H1 (cell line): ENCODE measurements at regions not wholly inside any gene's neighbourhood (a gene's known extent, or its start where the extent isn't known, plus 50 kb on each side); places are given as distances from the start of the nearest gene placed in this dataset.

Experiments
- CREB1 ChIP-seq: IDR thresholded peaks from 2 replicates; pipeline ENCODE4 v1.6.1; 2012; ENCODE audit warnings: inconsistent platforms
- EZH2 ChIP-seq: fragments of 200-600 bp; sonication (generic); IDR thresholded peaks from 2 replicates; pipeline ENCODE4 v1.7.1; 2012; ENCODE audit warnings: low read depth, mild to moderate bottlenecking, moderate library complexity, low read length, inconsistent platforms; ENCODE audit not compliant: severe bottlenecking
- FOSL1 ChIP-seq: IDR thresholded peaks from 2 replicates; pipeline ENCODE4 v1.6.1; 2011; ENCODE audit warnings: mild to moderate bottlenecking, low read depth, low read length, moderate library complexity; ENCODE audit not compliant: insufficient read depth
- TF ChIP-seq, protein P1 (sequence below), 3 experiments: IDR thresholded peaks; 1 replicate in 2 of 3; 2 replicates in 1 of 3; pipeline versions ENCODE4 v1.5.1 to v1.6.1; 2011; ENCODE audit warnings: low read length in 3 of 3, mild to moderate bottlenecking in 3 of 3, inconsistent platforms in 2 of 3, low read depth in 1 of 3, moderate library complexity in 1 of 3; ENCODE audit not compliant: insufficient read depth in 1 of 3; ENCODE audit errors: control extremely low read depth in 1 of 3

DNA sequence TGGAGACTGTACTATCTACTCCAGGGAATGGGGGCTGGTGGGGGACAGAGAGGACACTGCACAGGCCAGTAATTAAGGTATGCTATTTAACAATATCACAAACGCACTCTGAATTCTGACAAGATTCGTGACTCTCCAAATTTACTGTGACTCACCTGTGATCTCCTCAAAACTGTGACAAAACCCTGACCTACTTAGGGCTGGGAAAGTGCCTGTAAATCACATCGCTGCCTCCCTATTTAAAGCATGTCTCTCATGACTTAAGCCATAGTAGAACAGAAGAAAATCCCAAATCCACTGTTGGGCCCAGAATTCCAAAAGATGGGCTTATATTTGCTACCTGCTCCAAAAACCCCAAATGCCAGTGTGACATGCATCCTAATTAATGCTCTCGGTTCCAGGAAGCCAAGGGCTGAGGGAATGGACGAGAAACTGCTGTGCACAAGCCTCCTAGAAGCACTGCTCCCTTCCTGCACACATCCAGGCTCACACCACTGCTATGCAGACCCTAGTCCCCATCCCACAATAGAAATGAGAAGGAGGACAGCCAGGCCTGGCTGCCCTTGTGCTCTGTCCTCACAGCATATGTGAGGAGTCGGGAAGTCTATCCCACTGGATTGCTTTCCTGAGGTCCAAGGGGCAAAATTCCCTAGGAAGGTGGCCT, 187.7 kb upstream of the CHRNA7 start:
- no peak for TF ChIP-seq EZH2
- TF ChIP-seq, protein P1, sequence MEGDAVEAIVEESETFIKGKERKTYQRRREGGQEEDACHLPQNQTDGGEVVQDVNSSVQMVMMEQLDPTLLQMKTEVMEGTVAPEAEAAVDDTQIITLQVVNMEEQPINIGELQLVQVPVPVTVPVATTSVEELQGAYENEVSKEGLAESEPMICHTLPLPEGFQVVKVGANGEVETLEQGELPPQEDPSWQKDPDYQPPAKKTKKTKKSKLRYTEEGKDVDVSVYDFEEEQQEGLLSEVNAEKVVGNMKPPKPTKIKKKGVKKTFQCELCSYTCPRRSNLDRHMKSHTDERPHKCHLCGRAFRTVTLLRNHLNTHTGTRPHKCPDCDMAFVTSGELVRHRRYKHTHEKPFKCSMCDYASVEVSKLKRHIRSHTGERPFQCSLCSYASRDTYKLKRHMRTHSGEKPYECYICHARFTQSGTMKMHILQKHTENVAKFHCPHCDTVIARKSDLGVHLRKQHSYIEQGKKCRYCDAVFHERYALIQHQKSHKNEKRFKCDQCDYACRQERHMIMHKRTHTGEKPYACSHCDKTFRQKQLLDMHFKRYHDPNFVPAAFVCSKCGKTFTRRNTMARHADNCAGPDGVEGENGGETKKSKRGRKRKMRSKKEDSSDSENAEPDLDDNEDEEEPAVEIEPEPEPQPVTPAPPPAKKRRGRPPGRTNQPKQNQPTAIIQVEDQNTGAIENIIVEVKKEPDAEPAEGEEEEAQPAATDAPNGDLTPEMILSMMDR (IDR thresholded peaks at IDR 0.05; ENCODE audit: control extremely low read depth in 1 of 3, insufficient read depth in 1 of 3, low read depth in 1 of 3, low read length in 3 of 3): no peak
- TF ChIP-seq FOSL1: no peak
- TF ChIP-seq CREB1: no peak
